GM19395 (cell line): ENCODE measurements at regions not wholly inside any gene's neighbourhood (a gene's known extent, or its start where the extent isn't known, plus 50 kb on each side); places are given as distances from the start of the nearest gene placed in this dataset.
"Not testable (repeated sequence)": the region's sequence is repeated elsewhere in the genome, so short reads cannot be mapped to it uniquely, and the experiment has no call there.

Experiments
- ATAC-seq: cut with Tn5 transposase; IDR thresholded peaks from one replicate; pipeline ENCODE4 v1.9.1; 2021; ENCODE audit warnings: mild to moderate bottlenecking, moderate library complexity; ENCODE audit not compliant: unreplicated experiment

GRCh38 chr5:104606258-104606829 is 1043.8 kb upstream of the NUDT12 start:
- no peak for ATAC-seq

DNA sequence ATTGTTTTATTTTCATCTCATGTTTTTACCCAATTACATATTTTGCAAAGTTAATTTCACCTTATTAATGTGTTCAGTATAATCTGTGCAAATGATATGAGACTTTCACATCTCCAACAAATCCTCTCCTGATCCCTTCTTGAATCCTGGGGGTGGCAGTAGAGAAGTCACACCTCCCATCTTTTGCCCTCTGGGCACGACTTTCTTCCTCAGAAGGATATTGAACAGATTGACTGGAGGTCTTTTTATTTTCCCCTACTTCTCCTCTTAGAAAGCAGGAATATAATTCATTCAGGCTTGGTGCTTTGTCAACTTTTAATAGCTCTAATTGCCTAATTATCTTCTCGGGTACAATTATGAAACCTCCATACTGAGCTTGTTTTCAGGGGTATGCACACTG is 1037.1 kb upstream of the NUDT12 start:
- ATAC-seq: no peak

DNA sequence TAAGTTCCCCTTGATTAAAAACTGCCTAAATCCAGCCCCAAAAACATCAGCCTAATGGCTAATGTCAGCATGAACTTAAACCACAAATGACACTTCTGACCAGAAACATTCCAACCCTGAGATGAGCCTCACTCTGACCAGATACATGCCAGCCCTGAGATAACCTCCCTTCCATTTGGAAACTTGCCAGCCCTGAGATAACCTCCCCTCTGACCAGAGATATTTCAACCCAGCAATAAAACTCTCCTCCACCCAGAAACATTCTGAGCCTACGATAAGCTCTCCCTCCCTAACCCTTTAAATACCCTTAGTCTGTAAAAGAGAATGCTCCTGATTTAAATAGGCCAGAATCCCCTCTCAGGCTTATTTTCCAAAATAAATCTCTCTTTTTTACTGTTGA is 1035.7 kb upstream of the NUDT12 start:
- no peak for ATAC-seq

DNA sequence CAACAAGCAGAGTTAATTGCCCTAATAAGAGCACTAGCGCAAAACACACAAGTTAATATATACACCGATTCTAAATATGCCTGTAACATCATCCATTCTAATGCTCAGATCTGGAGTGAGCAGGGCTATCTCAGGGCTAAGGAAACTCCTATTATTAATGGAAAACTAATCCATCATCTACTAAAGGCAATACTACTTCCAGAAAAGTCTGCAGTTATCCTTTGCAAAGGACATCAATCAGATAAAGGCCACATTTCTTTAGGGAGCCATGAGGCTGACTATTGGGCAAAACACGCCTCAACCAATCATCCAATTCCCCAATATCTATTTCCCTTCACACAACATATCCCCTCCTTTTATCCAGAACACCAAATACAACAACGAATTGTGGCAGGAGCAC is 1032.3 kb upstream of the NUDT12 start:
- no peak for ATAC-seq

DNA sequence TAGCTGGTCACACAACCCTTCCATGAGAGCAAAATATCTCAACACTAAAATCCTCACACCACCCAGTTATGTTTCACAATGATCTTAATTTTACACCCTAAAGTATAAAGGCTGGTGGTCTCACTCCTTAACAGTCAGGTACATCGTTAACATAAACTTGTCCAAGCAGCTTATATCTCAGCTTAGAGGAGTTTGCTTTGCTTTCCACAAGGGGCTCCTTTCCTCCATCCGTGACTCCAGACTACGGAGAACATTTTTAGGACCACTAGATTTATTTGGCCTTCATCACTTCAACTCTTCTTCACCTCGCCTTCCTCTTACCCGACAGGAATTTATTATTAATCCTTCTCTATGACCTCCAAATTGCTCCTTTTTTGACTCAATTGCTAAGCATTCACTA is 1014.1 kb upstream of the NUDT12 start:
- no peak for ATAC-seq

- ATAC-seq: no peak
These were observed 1011.5 kb upstream of the NUDT12 start for GRCh38 chr5:104573949-104574709.

DNA sequence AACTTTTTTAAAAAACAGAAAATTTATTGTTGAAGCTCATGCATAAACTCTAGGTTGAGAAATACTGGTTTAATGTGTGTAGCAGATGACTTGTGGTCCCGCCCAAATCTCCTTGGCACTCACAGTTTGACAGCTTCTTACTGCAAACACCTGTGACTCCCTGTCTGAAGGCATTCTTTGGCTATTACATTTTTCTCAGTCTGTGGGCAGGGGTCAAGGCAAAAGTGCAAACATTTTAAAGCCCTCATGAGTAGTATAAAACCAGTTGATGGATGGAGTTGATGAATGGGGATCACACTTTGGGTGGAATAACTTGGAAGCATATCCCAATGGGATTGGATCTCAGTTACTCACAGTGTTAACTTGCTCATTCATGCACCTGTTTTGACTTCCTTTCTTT is 1007.0 kb upstream of the NUDT12 start:
- ATAC-seq: no peak

DNA sequence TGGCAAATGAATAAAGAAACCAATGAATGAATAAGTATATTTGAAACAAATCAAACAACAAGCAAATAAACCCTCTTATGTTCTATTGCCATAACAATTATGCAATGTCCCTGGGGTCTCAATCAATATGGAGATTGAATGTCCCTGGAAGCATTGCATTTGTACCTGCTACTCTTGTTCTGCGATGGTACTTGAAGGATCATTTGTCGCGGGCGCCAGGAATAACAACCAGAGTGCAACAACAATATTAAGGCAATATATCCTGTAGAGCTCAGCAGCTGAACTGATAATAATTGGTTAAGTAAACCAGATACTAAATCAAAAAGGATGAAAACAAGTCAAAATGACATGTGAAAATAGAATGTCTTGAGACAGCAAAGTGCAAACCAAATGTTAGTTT is 1001.9 kb upstream of the NUDT12 start:
- no peak for ATAC-seq

DNA sequence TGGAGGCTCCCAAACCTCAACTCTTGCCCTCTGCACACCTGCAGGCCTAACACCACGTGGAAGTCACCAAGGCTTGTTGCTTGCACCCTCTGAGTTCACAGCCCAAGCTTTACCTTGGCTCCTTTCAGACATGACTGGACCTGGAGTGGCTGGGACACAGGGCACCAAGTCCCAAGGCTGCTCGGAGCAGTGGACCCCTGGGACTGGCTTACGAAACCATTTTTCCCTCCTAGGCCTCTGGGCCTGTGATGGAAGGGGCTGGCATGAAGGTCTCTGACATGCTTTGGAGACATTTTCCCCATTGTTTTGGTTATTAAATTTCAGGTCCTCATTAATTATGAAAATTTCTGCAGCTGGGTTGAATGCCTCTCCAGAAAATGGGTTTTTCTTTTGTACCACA is 994.4 kb upstream of the NUDT12 start:
- no peak for ATAC-seq

DNA sequence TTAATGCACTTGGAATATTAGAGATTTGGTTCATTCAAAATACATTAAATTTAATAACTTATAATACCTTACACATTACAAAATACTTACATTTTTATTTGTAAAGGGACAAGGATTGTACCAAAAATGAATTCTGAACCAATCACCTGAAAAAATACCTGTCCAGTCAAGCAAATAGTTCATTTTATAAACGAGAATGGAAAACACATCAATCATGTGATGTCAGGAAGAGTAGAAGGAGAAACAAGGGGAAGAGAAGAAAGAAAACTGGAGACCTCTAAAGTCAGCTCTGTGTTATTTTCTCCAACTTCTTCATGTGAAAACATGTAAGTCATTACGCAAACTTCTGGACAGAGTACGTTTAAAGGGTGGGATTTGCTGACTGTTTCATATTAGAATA is 989.0 kb upstream of the NUDT12 start:
- ATAC-seq: no peak

GRCh38 chr5:104546871-104547270 is 984.3 kb upstream of the NUDT12 start:
- ATAC-seq: not testable (repeated sequence)

DNA sequence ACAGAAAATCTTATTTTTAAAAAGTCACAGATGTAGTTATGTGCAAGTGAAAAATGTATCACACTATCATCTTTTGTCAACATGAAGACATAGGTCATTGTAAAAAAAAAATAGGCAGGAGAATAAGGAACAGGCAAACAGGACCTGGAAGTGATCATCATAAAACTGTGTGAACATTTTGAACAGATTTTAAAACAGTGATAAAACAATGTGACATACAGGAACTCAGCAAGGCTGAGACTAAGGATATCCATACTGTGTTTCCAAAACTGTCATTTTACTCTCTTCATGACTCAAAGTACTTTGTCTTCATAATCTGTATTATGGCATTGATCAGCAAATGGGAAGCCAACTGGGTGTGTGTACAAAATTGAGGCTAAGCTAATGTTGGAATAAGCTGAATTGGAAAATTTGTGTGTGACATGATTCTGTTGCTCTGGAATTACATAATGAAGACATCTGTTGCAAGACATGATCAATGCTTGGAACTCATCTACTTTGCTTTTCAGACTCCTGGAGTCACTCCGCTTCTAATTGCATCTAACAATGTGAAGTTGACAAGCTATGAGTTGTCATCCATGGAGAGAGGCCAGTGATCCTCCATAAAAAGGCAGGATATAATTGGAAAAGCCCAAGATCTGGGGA is 978.7 kb upstream of the NUDT12 start:
- no peak for ATAC-seq

- no peak for ATAC-seq
These were observed 977.9 kb upstream of the NUDT12 start for GRCh38 chr5:104540448-104540847.

GRCh38 chr5:104539618-104540350 is 977.2 kb upstream of the NUDT12 start:
- ATAC-seq: no peak

GRCh38 chr5:104538734-104539133 is 976.1 kb upstream of the NUDT12 start:
- ATAC-seq: no peak

GRCh38 chr5:104533498-104533897 is 970.9 kb upstream of the NUDT12 start:
- no peak for ATAC-seq

- ATAC-seq: no peak
These were observed 964.3 kb upstream of the NUDT12 start for GRCh38 chr5:104526866-104527265.

GRCh38 chr5:104513640-104514072 is 951.1 kb upstream of the NUDT12 start:
- ATAC-seq: no peak

DNA sequence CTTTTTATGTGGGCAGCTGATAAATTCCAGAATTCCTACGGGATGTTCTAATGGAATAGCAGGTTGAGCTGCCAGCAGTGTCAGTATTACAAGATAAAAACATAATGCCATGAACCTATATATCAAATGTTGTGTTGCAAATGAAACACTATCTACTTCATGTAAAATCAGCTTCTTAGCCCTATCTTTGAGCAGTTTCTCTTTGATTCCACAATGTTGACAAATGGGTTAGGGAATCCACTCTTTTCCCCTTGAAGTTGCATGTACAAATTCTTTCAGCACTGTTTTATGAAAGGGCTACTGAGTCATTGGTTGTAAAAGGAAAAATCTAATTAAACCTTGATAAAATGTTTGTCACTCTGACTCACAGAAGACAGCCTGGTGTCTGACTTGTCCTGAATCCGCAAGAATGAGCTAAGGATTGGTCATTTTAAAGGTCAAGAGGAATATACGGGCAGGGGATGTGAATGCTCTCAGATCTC is 950.6 kb upstream of the NUDT12 start:
- ATAC-seq: no peak

DNA sequence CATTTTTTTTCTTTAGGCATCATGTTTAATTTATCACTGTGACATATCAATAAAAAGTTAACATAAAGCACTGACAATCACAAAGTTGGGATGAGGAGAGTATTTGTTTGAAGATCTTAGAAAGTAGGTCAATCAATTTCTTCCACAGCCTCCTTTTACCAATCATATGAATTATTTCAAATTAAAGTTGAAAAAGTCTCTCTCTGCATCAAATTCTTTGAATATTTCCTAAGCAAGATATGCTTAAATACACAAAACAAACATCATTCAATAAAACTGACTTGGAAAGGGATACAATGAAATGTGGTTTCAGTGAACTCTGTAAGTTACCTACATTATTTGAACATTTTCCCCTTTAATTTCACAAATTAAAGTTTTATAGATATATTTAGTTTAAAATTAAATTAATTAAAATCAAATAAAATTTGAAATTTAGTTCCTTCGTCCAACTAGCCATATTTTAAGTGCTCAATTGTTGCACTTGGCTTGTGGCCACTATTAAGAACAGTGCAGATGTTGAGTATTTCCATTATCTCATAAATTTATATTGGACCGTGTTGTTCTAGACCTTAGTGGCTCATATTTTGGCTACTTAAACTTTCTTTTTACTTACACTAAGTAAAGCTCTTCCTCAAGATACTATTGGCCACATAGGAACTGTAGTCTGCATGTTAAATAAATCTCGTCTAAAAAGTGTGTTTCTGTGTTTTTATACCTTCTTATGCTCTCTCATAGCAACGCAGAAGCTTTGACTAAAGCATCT is 949.7 kb upstream of the NUDT12 start:
- no peak for ATAC-seq

GRCh38 chr5:104498281-104498680 is 935.7 kb upstream of the NUDT12 start:
- no peak for ATAC-seq
